ENCODE measurements at regions not wholly inside any gene's neighbourhood (a gene's known extent, or its start where the extent isn't known, plus 50 kb on each side); places are given as distances from the start of the nearest gene placed in this dataset.
"Not testable (repeated sequence)": the region's sequence is repeated elsewhere in the genome, so short reads cannot be mapped to it uniquely, and the experiment has no call there.

DNA sequence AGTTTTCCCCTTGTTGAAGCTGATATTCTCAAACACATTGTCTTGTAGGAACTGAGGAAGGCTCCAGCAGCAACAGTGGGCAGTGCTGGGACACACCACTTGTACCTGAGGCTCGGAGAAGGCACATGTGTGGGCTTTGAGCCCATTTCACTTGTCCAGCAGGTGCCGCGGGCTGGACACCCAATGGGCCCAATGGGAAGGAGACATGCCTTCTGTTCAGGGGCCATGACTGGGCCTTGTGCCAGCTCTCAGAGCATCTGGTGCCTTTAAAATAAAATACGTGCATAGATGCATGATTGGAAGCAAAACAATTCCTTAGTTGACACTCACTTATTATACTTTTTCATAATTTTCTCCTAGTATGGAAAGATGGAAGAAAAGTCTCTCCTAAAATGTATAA lies 334.2 kb downstream of the KLF13 start:
- no peak for DNase-seq (ENCODE audit: low read depth)
- no peak overlapping the region for H3K4me3 ChIP-seq (ENCODE audit: low read depth, low read length)
- TF ChIP-seq, protein P1, sequence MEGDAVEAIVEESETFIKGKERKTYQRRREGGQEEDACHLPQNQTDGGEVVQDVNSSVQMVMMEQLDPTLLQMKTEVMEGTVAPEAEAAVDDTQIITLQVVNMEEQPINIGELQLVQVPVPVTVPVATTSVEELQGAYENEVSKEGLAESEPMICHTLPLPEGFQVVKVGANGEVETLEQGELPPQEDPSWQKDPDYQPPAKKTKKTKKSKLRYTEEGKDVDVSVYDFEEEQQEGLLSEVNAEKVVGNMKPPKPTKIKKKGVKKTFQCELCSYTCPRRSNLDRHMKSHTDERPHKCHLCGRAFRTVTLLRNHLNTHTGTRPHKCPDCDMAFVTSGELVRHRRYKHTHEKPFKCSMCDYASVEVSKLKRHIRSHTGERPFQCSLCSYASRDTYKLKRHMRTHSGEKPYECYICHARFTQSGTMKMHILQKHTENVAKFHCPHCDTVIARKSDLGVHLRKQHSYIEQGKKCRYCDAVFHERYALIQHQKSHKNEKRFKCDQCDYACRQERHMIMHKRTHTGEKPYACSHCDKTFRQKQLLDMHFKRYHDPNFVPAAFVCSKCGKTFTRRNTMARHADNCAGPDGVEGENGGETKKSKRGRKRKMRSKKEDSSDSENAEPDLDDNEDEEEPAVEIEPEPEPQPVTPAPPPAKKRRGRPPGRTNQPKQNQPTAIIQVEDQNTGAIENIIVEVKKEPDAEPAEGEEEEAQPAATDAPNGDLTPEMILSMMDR (IDR thresholded peaks at IDR 0.05; ENCODE audit: insufficient read depth, low read depth, low read length, missing control alignments) = no peak

DNA sequence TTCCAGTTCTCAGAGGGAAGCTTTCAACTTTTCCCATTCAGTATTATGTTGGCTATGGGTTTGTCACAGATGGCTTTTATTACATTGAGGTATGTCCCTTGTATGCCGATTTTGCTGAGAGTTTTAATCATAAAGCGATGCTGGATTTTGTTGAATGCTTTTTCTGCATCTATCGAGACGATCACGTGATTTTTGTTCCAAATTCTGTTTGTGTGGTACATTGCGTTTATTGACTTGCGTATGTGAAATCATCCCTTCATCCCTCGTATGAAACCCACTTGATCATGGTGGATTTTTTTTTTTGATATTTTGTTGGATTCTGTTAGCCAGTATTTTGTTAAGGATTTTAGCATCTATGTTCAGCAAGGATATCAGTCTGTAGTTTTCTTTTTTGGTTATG lies 339.1 kb downstream of the KLF13 start:
- H3K4me3 ChIP-seq (ENCODE audit: low read depth, low read length); DNase-seq (ENCODE audit: low read depth): not testable (repeated sequence)

DNA sequence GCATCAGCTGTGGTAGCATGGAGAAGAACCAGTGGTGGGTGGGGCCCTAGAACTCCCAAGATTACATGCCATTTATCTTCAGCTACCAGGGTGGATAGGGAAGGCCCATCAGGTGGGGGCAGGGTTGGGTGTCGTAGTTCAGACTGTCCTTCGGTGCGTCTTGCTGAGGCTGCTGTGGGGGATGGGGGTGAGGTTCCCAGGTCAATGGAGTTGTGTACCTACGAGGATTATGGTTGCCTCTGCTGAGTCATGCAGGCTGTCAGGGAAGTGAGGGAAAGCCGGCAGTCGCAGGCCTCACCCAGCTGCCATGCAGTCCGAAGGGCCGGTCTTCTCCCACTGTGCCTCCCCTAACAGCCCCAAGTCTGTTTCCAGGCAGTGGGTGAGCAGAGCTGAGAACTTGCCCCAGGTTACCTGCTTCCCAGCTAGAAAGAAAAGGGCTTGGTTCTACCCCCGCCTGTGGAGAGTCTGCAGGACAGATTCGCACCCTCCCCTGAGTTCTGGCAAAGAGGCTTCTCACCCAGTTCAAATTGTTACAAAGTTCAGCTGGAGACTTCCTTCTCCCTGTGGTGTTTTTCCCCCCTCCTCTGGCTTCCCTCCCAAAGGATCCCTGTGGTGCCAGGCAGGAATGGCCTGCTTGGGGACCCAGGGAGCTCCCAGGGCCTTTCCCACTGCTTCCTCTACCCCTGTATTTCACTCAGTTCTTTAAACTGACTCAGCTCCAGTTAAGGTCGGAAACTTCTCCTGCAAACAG lies 342.7 kb downstream of the KLF13 start:
- H3K4me3 ChIP-seq (ENCODE audit: low read depth, low read length); DNase-seq (ENCODE audit: low read depth): not testable (repeated sequence)

DNA sequence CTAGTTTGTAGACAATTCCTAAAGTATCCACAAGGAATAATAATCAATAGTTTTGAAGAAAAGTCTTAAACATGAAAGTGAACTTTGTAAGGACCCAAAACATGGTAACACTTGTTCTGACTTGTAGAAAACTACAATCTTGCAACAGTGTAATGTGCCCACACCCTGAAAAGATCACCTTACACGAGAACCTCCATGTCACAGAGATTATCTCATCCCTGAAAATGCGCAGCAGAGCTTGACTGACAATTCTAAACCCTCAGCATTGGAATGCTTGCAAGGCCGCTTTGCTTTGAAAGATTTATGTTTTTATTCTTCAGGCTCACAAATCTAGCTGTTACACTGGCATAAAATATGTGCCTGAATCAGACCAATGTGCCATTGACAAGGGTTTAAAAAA lies 346.6 kb downstream of the KLF13 start:
- DNase-seq (ENCODE audit: low read depth); H3K4me3 ChIP-seq (ENCODE audit: low read depth, low read length): not testable (repeated sequence)

DNA sequence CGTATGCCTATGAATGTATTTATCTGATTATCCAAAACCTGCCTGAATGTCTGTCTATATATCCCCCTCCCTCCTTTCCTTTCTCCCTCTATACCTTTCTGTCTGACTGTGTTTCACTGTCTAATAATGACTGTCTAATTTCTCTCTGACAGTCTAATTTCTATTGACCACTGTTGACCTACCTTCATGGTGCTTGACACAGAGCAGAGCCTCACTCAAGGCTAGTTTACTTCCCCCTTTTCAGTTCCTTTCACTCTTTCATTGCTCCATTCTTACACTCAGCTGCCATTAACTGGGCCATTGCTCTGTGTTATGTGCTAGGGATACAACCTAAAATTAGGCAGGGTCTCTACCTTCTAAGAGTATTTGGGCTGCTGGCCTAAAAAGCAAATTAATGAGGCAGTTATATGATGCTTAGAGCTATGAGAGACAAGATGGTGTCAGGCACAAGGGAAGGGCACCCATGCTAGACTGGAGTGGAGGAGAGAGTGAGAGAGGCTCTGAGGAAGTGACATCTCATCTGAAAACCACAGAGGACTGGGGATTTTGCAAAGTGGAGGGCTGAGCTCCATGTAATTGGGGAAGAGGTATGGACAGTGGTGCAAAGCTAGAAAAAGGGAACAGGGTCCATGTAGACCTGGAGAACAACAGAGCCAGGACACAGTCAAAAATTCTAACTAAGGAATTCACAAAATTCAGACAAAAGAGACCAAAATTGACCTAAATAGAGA lies 348.6 kb upstream of the CHRNA7 start:
- H3K4me3 ChIP-seq (ENCODE audit: low read depth, low read length) = not testable (repeated sequence)
- peak; percentile 1 for DNase-seq (ENCODE audit: low read depth)

DNA sequence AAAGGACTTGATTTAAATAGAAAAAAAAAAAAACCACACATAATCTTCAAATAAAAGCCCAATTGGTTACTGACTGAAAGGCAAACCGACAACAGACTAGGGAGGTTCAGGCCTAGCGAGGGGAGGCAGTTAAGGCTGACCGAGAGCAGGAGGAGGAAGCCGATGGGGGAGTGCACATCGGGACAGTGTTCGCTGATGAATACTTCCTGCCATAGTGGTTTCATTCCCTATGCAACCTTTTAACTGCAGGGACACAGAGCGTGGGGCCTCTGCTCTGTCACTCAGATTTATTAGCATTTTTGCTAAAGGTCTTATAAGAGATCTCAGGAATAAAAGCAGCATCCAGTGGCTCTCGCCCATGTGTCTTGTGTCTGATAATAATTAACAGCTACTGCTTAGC lies 343.2 kb upstream of the CHRNA7 start:
- H3K4me3 ChIP-seq (ENCODE audit: low read depth, low read length); DNase-seq (ENCODE audit: low read depth): not testable (repeated sequence)

DNA sequence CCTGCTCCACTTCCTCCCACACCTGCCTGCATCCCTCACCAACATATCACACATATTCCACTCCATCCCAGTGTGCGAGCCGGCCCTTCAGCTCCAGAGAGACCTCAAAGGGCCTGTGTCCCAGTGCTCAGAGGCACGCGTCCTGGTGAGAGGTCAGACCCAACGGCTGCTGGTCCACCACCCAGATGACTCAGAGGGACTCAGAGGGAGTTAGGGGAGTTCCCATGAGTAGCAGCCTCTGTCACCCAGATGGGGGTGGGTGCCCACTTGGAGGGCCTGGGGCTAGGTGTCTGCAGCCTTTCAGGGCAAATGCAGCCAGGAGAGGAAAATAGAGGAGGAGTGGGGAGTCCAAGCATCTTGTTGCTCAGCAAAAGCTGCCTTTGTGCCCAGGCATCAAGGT lies 333.8 kb upstream of the CHRNA7 start:
- DNase-seq (ENCODE audit: low read depth) = peak; percentile 3
- not testable (repeated sequence) for H3K4me3 ChIP-seq (ENCODE audit: low read depth, low read length)

DNA sequence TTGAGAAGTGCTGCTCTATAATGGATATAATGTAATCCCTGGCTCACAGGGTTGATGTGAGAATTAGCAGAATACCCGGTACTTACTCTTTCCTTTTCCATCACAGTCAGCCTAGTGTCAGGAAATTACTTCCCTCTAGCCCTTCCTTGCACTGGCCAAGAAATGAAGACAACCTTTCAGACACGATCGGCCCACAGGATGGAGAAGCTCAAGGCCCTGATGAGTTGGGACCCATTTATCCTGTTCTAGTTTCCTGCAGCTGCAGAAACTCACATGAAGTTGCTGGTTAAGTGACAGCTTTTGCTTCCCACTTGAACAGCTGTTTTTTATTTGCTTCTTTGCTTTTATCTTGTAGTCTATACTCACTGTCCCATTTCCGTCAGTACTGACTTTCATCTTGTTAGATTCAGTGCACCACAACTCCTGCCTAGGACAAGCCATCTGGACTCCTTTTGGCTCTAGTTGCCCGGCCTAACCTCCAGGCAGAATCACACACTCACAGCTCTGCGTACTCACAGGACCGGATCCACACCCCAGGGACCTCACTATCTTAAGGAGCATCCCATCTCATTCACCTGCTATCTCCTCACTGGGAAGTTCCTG lies 325.1 kb upstream of the CHRNA7 start:
- not testable (repeated sequence) for H3K4me3 ChIP-seq (ENCODE audit: low read depth, low read length); DNase-seq (ENCODE audit: low read depth)

DNA sequence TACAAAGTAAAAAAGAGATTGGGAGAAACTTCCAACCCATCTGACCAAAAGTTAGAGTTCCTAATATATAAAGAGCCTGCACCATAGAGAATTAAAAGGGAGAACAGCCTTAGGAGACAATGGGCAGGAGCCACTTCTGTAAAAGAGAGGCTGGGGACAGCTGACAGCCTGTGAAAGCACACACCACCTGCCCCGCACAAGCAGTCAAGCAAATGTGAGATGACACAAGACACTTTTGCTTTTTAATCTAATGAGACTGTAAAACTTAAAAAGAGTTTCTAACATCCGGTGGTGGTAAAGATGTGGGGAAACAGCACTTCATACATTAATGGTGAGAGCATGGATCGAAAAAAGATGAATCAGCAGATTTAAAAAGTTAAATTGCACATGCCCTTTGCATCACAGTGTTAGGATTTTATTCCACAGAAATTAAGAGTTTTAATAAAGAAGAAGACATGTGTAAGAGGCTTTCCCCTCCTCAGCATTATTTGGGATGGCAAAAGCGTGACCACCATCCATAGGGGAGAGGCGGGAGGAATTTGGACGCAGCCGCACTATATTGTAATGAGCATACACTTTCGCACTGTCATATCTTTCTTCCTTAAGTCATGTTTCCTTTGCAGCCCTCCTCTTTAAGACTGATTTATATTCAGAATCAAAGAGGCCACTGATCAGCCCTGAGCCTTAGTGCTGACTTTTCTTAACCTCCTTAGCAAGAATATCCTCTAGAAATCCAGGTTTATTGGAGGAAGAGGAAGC lies 322.2 kb upstream of the CHRNA7 start:
- peak; percentile 42 for DNase-seq (ENCODE audit: low read depth)
- not testable (repeated sequence) for H3K4me3 ChIP-seq (ENCODE audit: low read depth, low read length)

DNA sequence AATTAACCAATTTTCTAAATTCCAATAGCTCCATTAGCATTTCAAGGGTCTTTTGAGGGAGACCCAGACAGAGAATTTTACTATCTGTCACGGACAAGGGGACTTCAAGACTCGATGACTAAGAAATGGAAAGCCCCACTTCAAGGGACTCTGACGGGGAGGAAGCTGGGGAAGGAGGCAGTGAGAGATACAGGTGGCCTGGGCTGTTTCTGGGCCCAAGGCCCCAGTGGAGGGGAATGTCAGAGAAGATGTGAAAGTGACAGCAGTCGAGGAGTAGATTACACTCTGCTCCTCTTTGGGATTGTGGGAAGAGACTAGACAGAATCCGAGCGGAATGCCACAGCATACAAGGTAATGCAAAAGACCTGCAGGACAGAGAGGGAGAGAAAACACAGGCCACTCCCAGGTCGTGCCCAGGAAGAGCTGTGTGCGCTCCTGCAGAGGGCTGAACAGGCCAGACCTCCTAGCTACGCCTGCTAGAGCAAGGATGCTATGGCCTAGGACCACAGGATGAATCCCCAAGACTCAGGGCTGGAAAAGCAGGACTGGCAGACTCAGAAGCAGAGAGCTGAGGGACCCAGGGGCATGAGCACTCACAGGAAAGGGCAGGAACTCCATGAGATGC lies 321.5 kb upstream of the CHRNA7 start:
- DNase-seq (ENCODE audit: low read depth) = peak; percentile 26
- not testable (repeated sequence) for H3K4me3 ChIP-seq (ENCODE audit: low read depth, low read length)

DNA sequence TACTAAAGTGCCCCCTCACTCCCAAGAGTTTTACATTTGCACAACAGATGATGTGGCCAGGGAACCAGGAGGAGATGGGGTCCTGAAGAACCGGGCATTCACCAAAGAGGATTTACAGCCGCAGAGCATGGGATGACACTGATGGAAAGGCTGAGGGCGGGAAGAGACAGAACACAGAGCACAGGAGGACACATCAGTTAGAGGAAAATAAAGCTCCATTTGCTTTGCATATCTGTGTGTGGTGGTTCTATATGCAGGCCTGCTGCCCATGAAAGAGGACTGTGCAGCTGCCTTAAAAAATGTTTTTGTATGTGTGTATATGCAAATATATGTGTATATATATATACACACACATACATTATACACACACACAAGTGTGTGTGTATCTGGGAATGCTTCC lies 320.8 kb upstream of the CHRNA7 start:
- DNase-seq (ENCODE audit: low read depth); H3K4me3 ChIP-seq (ENCODE audit: low read depth, low read length): not testable (repeated sequence)

DNA sequence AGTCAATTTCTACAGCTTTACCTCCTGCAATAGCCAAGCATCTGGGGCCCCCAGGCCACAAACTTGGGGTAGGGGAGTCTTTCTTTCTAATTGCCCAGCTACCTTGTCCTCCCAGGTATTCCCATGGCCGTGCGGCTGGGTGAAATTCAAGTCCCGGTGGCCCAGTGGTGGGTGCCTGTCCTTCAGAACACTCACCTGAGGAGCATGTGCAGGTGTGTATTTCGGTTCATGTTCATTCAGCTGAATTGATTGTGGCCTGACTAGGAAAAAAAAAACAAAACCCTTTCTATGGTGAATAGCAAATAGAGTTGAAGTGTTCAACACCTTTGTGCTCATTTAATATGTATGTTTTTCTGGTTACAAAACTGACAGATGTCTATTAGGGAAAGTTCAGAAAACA lies 319.5 kb upstream of the CHRNA7 start:
- not testable (repeated sequence) for H3K4me3 ChIP-seq (ENCODE audit: low read depth, low read length); DNase-seq (ENCODE audit: low read depth)

DNA sequence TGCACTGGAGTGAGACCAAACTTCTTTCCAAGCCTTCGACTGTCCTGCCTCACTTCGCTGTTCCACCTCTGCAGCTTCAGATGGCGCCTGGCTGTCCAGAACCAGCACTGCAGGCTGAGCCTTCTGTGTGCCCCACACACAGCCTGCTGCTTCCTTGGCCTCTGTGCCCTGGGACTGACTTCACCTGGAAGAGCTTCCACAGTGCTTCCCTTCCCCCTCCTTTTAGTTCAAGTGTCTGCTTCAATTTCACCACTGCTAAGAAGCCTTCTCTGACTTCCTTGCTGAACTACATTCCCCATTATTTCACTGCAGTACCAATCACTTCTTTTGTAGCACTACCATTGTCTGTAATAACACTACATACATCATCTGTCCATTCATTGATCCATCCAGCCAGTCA lies 315.1 kb upstream of the CHRNA7 start:
- H3K4me3 ChIP-seq (ENCODE audit: low read depth, low read length); DNase-seq (ENCODE audit: low read depth): not testable (repeated sequence)

DNA sequence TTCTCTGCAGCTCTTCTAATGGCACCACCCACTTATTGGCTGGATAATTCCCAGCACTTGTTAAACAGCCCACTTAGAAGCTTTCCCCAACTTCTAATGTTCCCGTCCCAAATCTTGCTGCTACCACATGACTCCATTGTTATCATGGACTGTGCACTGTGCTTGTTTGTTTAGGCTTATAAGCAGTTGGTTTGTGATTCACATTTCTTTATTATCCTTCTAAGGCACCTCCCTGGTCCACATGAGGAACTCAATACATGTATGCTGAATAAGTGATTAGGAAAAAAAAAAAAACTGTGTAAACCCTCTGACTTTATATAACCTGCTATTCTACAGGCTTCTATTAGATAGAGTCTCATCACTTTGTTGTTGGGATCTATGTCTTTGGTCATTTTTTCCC lies 311.7 kb upstream of the CHRNA7 start:
- not testable (repeated sequence) for H3K4me3 ChIP-seq (ENCODE audit: low read depth, low read length); DNase-seq (ENCODE audit: low read depth)

DNA sequence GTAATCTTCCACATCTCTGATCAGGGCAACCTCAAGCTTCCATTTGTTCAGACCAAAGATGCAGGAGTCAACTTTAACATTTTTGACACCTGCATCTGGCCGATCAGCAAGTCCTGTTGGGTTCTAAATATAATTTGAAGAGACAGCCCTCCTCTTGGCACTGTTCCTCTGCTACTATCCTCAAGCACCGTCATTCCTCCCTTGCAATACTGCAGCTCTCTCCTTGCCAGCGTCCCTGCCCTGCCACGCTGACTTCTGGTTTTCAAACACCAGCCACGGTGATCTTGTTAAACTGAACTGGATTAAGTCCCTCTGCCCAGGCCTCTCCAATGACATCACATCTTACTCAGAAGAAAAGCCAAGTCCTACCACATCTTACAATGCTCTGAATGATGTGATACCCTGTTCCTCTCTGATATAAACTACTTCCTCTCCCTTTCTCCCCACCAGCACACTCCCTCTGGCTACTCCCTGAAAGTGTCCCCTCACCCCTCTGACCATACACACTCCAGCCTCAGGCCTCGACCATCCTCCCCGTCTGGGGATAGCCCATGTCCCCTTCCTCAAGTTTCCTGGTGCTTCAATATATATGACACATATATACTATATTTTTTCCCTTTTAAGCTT lies 310.8 kb upstream of the CHRNA7 start:
- not testable (repeated sequence) for DNase-seq (ENCODE audit: low read depth); H3K4me3 ChIP-seq (ENCODE audit: low read depth, low read length)

DNA sequence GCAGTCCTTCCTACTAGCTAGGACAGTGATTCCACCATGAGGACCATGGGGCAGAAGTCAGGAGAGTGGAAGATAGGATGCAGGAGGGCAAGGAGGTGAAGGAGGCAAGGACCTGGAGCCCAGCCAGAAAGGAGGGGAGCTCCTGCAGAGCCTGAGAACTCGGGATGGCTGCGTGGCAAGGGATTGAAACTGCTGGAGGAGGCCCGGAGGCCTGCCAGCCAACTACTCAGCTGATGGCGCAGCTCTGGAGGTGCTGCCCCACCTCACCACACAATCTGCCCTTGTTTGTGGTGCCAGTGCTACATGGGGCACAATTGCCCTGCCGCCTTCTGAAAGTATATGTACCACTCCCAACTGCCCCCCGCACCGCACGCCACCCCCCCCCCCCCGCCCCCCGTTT lies 307.3 kb upstream of the CHRNA7 start:
- H3K4me3 ChIP-seq (ENCODE audit: low read depth, low read length); DNase-seq (ENCODE audit: low read depth): not testable (repeated sequence)

DNA sequence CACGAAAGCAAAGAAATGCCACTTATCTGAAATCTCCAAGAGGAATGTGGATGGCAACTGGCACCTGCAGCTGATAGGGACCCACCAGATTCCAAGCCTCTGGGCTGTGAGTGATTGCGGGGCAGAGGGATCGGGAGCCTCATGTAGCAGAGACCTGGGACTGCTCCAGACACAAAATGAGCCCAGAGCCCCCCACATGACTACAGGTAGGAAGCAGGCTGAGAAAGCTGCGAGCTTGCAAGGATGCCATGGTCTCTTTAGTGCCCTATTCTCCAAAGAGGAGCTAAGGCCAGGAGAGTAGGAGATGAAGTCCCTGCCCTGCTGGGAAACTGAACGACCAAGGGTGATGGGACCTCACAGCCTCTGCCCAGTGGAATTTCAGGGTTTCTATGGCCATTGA lies 305.4 kb upstream of the CHRNA7 start:
- not testable (repeated sequence) for H3K4me3 ChIP-seq (ENCODE audit: low read depth, low read length); DNase-seq (ENCODE audit: low read depth)
